Muscle of leg (tissue), 3 donors: ENCODE measurements at regions not wholly inside any gene's neighbourhood (a gene's known extent, or its start where the extent isn't known, plus 50 kb on each side); places are given as distances from the start of the nearest gene placed in this dataset.
"Not testable (repeated sequence)": the region's sequence is repeated elsewhere in the genome, so short reads cannot be mapped to it uniquely, and the experiment has no call there.

Experiments used
- DNase-seq: peaks from one replicate; pipeline ENCODE4 v3.0.0; 2013
- H3K27ac ChIP-seq: one replicate; pipeline ENCODE4 v1.5.1; 2013; ENCODE audit warnings: mild to moderate bottlenecking, low read length, control low read depth
- H3K27me3 ChIP-seq: one replicate; pipeline ENCODE4 v1.6.1; 2013; ENCODE audit warnings: low read length; ENCODE audit not compliant: control insufficient read depth, insufficient read depth
- H3K36me3 ChIP-seq: one replicate; pipeline ENCODE4 v1.6.1; 2013; ENCODE audit warnings: low read length; ENCODE audit not compliant: control insufficient read depth, insufficient read depth
- H3K4me1 ChIP-seq: one replicate; pipeline ENCODE4 v1.6.1; 2013; ENCODE audit warnings: low read length; ENCODE audit not compliant: control insufficient read depth, insufficient read depth
- H3K4me3 ChIP-seq: one replicate; pipeline ENCODE4 v1.5.1; 2013; ENCODE audit warnings: low read length, control low read depth
- H3K9me3 ChIP-seq: replicated peaks from 2 replicates; pipeline ENCODE4 v1.6.1; 2013; ENCODE audit warnings: low read depth, low read length; ENCODE audit not compliant: control insufficient read depth
- WGBS: methylation state at CpG from one replicate; pipeline ENCODE4 v1.1.5; 2013; ENCODE audit warnings: missing lambda C conversion rate; ENCODE audit not compliant: insufficient coverage; 5-methylcytosine and 5-hydroxymethylcytosine counted together

DNA sequence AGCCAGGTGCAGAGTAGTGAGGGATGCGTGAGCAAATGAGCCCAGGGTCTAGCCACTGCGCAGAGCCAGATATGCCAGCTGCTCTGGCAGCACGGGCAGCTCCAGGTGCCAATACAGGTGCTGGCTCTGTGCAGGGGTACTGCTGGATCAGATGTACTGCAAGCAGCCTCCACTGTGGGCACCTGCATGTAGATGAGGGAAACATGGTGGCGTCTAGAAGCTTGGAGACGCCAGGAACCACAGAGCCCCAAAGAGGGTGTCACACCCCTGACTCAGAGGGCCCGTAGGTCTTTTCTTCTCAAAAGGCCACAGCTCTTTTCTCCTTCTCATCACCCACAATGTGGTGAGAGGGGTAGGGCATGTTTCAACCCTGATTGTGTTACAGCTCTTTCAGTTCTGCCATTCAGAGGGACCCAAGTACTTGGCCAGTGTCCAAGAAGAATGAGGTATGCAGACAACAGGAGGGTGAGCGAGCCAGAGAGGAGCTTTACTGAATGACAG lies 244.4 kb upstream of the SLITRK1 start:
- no peak overlapping the region for H3K4me3 ChIP-seq
- H3K27ac ChIP-seq, result no peak overlapping the region
- 77% methylated on average over 4 of the region's 7 CpGs for WGBS
- H3K27me3 ChIP-seq, result no peaks in the 10 kb centered on the region
- H3K4me1 ChIP-seq, result no peaks in the 10 kb centered on the region
- no peaks in the 10 kb centered on the region for H3K36me3 ChIP-seq
- DNase-seq, result peak; percentile 1
- peaks cover 2% of the 10 kb centered on the region for H3K9me3 ChIP-seq

DNA sequence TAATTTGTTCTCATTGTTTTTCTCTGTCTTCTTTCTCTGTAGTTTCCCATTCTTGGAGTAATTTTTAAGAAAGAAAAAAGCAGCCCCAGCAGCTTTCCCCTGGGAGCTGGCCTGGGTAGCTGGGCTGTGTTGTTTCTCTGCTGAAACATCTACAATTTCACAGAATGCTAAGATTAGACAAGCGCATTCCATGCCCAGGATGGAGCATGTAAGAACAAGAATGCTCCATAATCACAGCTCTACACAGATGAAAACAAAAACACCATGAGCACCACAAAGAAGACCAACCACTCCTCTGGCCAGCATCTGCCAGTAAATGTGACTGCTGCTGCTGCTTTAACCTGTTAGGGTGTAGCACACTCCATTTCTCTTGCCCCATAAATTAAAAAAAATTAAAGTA lies 239.2 kb upstream of the SLITRK1 start:
- Histone ChIP-seq H3K4me1 (no peaks in the 10 kb centered on the region), H3K27ac (no peak overlapping the region), H3K4me3 (no peak overlapping the region), H3K9me3 (no peaks in the 10 kb centered on the region), H3K36me3 (no peaks in the 10 kb centered on the region), H3K27me3 (no peaks in the 10 kb centered on the region)
- 60% methylated on average over 1 of the region's 1 CpG for WGBS
- DNase-seq, result no peak

GRCh38 chr13:84118839-84119409 lies 236.7 kb upstream of the SLITRK1 start:
- Histone ChIP-seq H3K27ac (no peak overlapping the region), H3K4me3 (no peak overlapping the region), H3K36me3 (no peaks in the 10 kb centered on the region), H3K9me3 (no peaks in the 10 kb centered on the region), H3K27me3 (no peaks in the 10 kb centered on the region), H3K4me1 (no peaks in the 10 kb centered on the region)
- no peak for DNase-seq
- no CpG with 5 or more reads among the region's 2 CpGs for WGBS

- Histone ChIP-seq H3K36me3 (no peaks in the 10 kb centered on the region), H3K9me3 (no peaks in the 10 kb centered on the region), H3K27me3 (no peaks in the 10 kb centered on the region), H3K27ac (no peak overlapping the region), H3K4me1 (no peaks in the 10 kb centered on the region), H3K4me3 (no peak overlapping the region)
- WGBS, result no CpG with 5 or more reads among the region's 2 CpGs
- no peak for DNase-seq
Observed at GRCh38 chr13:84098273-84098672, 216.0 kb upstream of the SLITRK1 start.

- Histone ChIP-seq H3K36me3 (no peaks in the 10 kb centered on the region), H3K27me3 (no peaks in the 10 kb centered on the region), H3K27ac (no peak overlapping the region), H3K4me1 (no peaks in the 10 kb centered on the region), H3K4me3 (no peak overlapping the region), H3K9me3 (no peaks in the 10 kb centered on the region)
- WGBS, result no CpG with 5 or more reads among the region's 4 CpGs
- no peak for DNase-seq
Observed at GRCh38 chr13:84097148-84097547, 214.9 kb upstream of the SLITRK1 start.

GRCh38 chr13:84096216-84096615 lies 213.9 kb upstream of the SLITRK1 start:
- no peaks in the 10 kb centered on the region for H3K36me3 ChIP-seq
- no peaks in the 10 kb centered on the region for H3K27me3 ChIP-seq
- H3K4me3 ChIP-seq, result no peak overlapping the region
- DNase-seq, result no peak
- H3K4me1 ChIP-seq, result no peaks in the 10 kb centered on the region
- no peaks in the 10 kb centered on the region for H3K9me3 ChIP-seq
- H3K27ac ChIP-seq, result no peak overlapping the region
- WGBS, result 88% methylated on average over 1 of the region's 1 CpG

- no CpG with 5 or more reads among the region's 1 CpG for WGBS
- H3K27ac ChIP-seq, result no peak overlapping the region
- H3K9me3 ChIP-seq, result no peaks in the 10 kb centered on the region
Observed at GRCh38 chr13:84088996-84089395, 206.7 kb upstream of the SLITRK1 start.

GRCh38 chr13:84086847-84087162 lies 204.5 kb upstream of the SLITRK1 start:
- Histone ChIP-seq H3K27ac (no peak overlapping the region), H3K36me3 (no peaks in the 10 kb centered on the region), H3K27me3 (no peaks in the 10 kb centered on the region), H3K4me1 (no peaks in the 10 kb centered on the region), H3K9me3 (no peaks in the 10 kb centered on the region), H3K4me3 (no peak overlapping the region)
- 88% methylated on average over 4 of the region's 7 CpGs for WGBS
- no peak for DNase-seq

More at GRCh38 chr13:84088996-84089395, 206.7 kb upstream of the SLITRK1 start:
- H3K27me3 ChIP-seq, result no peaks in the 10 kb centered on the region
- no peaks in the 10 kb centered on the region for H3K36me3 ChIP-seq
- no peaks in the 10 kb centered on the region for H3K4me1 ChIP-seq
- no peak overlapping the region for H3K4me3 ChIP-seq
- DNase-seq, result no peak

DNA sequence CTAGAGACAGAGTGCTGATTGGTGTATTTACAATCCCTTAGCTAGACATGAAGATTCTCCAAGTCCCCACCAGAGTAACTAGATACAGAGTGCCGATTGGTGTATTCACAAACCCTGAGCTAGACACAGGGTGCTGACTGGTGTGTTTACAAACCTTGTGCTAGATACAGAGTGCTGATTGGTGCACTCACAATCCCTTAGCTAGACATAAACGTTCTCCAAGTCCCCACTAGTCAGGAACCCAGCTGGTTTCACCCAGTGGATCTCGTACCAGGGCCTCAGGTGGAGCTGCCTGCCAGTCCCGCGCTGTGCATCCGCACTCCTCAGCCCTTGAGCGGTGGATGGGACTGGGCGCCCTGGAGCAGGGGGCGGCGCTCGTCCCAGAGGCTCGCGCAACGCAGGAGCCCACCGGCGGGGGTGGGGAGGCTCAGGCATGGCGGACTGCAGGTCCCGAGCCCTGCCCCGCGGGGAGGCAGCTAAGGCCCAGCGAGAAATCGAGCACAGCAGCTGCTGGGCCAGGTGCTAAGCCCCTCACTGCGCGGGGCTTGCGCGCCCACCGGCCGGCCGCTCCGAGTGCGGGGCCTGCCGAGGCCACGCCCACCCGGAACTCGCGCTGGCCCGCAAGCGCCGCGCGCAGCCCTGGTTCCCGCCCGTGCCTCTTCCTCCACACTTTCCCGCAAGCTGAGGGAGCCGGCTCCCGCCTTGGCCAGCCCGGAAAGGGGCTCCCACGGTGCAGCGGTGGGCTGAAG lies 204.0 kb upstream of the SLITRK1 start:
- not testable (repeated sequence) for H3K4me3 ChIP-seq, DNase-seq, H3K4me1 ChIP-seq, H3K36me3 ChIP-seq, H3K9me3 ChIP-seq, H3K27ac ChIP-seq, H3K27me3 ChIP-seq
- WGBS, result 77% methylated on average over 48 of the region's 49 CpGs

- WGBS, result 80% methylated on average over 4 of the region's 4 CpGs
- Histone ChIP-seq H3K9me3 (no peaks in the 10 kb centered on the region), H3K27ac (no peak overlapping the region), H3K27me3 (no peaks in the 10 kb centered on the region), H3K4me3 (no peak overlapping the region), H3K36me3 (no peaks in the 10 kb centered on the region), H3K4me1 (no peaks in the 10 kb centered on the region)
- DNase-seq, result no peak
Observed at GRCh38 chr13:84082462-84082861, 200.2 kb upstream of the SLITRK1 start.
